Ammon's horn (tissue), 1 donor: ENCODE measurements at regions not wholly inside any gene's neighbourhood (a gene's known extent, or its start where the extent isn't known, plus 50 kb on each side); places are given as distances from the start of the nearest gene placed in this dataset.

Source experiments
- DNase-seq: peaks from one replicate; pipeline ENCODE4 v3.0.0-alpha.2; 2016; ENCODE audit warnings: low spot score

- DNase-seq = no peak
These were observed 223.9 kb upstream of the EPHA5 start for GRCh38 chr4:65893957-65894755.

- no peak for DNase-seq
These were observed 223.0 kb upstream of the EPHA5 start for GRCh38 chr4:65893271-65893670.

GRCh38 chr4:65880594-65880993, 210.3 kb upstream of the EPHA5 start:
- no peak for DNase-seq

- DNase-seq = no peak
These were observed 198.0 kb upstream of the EPHA5 start for GRCh38 chr4:65868096-65868824.

GRCh38 chr4:65865489-65865888, 195.2 kb upstream of the EPHA5 start:
- no peak for DNase-seq

GRCh38 chr4:65861993-65862392, 191.7 kb upstream of the EPHA5 start:
- DNase-seq = no peak

- DNase-seq = no peak
These were observed 175.0 kb upstream of the EPHA5 start for GRCh38 chr4:65845199-65845773.

- DNase-seq = no peak
These were observed 169.1 kb upstream of the EPHA5 start for GRCh38 chr4:65839164-65839931.

GRCh38 chr4:65834707-65835106, 164.4 kb upstream of the EPHA5 start:
- DNase-seq = no peak

- DNase-seq = no peak
These were observed 161.5 kb upstream of the EPHA5 start for GRCh38 chr4:65831828-65832227.

- DNase-seq = no peak
These were observed 154.9 kb upstream of the EPHA5 start for GRCh38 chr4:65825116-65825753.

- DNase-seq = no peak
These were observed 148.9 kb upstream of the EPHA5 start for GRCh38 chr4:65819192-65819591.

- no peak for DNase-seq
These were observed 135.6 kb upstream of the EPHA5 start for GRCh38 chr4:65805936-65806335.

- DNase-seq = no peak
These were observed 129.2 kb upstream of the EPHA5 start for GRCh38 chr4:65799513-65799912.

- no peak for DNase-seq
These were observed 128.3 kb upstream of the EPHA5 start for GRCh38 chr4:65798498-65799127.

- DNase-seq = no peak
These were observed 121.6 kb upstream of the EPHA5 start for GRCh38 chr4:65791812-65792308.

GRCh38 chr4:65791111-65791811, 121.0 kb upstream of the EPHA5 start:
- DNase-seq = no peak

- DNase-seq = no peak
These were observed 119.5 kb upstream of the EPHA5 start for GRCh38 chr4:65789805-65790204.

GRCh38 chr4:65789341-65789740, 119.1 kb upstream of the EPHA5 start:
- DNase-seq = no peak

GRCh38 chr4:65777270-65777669, 107.0 kb upstream of the EPHA5 start:
- DNase-seq = no peak

GRCh38 chr4:65773636-65774035, 103.3 kb upstream of the EPHA5 start:
- DNase-seq = no peak
